Glutamatergic neuron (in vitro differentiated cells): ENCODE measurements at regions not wholly inside any gene's neighbourhood (a gene's known extent, or its start where the extent isn't known, plus 50 kb on each side); places are given as distances from the start of the nearest gene placed in this dataset.

Experiments used
- DNase-seq: peaks from one replicate; pipeline ENCODE4 v3.0.0; 2022
- H3K27ac Mint-ChIP-seq: one replicate; pipeline ENCODE4 v1.8.0; 2020; ENCODE audit warnings: mild to moderate bottlenecking, mixed read lengths, inconsistent platforms; ENCODE audit not compliant: unreplicated experiment
- H3K27me3 Mint-ChIP-seq: one replicate; pipeline ENCODE4 v1.8.0; 2020; ENCODE audit warnings: mild to moderate bottlenecking, moderate library complexity, mixed read lengths, inconsistent platforms; ENCODE audit not compliant: unreplicated experiment
- H3K36me3 Mint-ChIP-seq: one replicate; pipeline ENCODE4 v1.8.0; 2020; ENCODE audit warnings: mild to moderate bottlenecking, mixed read lengths, inconsistent platforms; ENCODE audit not compliant: unreplicated experiment
- H3K4me1 Mint-ChIP-seq: one replicate; pipeline ENCODE4 v1.8.0; 2020; ENCODE audit warnings: mild to moderate bottlenecking, low read depth, mixed read lengths, inconsistent platforms; ENCODE audit not compliant: unreplicated experiment
- H3K4me3 Mint-ChIP-seq: one replicate; pipeline ENCODE4 v1.8.0; 2020; ENCODE audit warnings: mild to moderate bottlenecking, mixed read lengths, inconsistent platforms; ENCODE audit not compliant: unreplicated experiment
- H3K9me3 Mint-ChIP-seq: one replicate; pipeline ENCODE4 v1.8.0; 2020; ENCODE audit warnings: mild to moderate bottlenecking, moderate library complexity, mixed read lengths, inconsistent platforms; ENCODE audit not compliant: unreplicated experiment
- CTCF ChIP-seq: fragments of 200-600 bp; sonication (generic); IDR thresholded peaks from one replicate; pipeline ENCODE4 v1.5.0; 2021; ENCODE audit not compliant: partially characterized antibody, unreplicated experiment

- Mint-ChIP-seq H3K36me3 (peaks cover 5% of the 10 kb centered on the region), H3K27ac (no peak overlapping the region), H3K27me3 (peaks cover 2% of the 10 kb centered on the region), H3K4me1 (peaks cover 3% of the 10 kb centered on the region), H3K9me3 (peaks cover 3% of the 10 kb centered on the region), H3K4me3 (no peak overlapping the region)
- TF ChIP-seq CTCF: no peak
- DNase-seq: no peak
Observed at GRCh38 chr4:144589512-144589911, 56.4 kb upstream of the HHIP start.

- TF ChIP-seq CTCF: no peak
- Mint-ChIP-seq H3K4me1 (peaks cover 3% of the 10 kb centered on the region), H3K36me3 (peaks cover 5% of the 10 kb centered on the region), H3K4me3 (no peak overlapping the region), H3K27me3 (peaks cover 2% of the 10 kb centered on the region), H3K27ac (no peak overlapping the region), H3K9me3 (peaks cover 3% of the 10 kb centered on the region)
- no peak for DNase-seq
Observed at GRCh38 chr4:144590020-144590419, 55.9 kb upstream of the HHIP start.

GRCh38 chr4:144591401-144591800 is 54.6 kb upstream of the HHIP start:
- peaks cover 5% of the 10 kb centered on the region for H3K36me3 Mint-ChIP-seq
- H3K27ac Mint-ChIP-seq: no peak overlapping the region
- peaks cover 2% of the 10 kb centered on the region for H3K27me3 Mint-ChIP-seq
- no peak overlapping the region for H3K4me3 Mint-ChIP-seq
- TF ChIP-seq CTCF: no peak
- DNase-seq: no peak
- peaks cover 3% of the 10 kb centered on the region for H3K9me3 Mint-ChIP-seq
- H3K4me1 Mint-ChIP-seq: peaks cover 3% of the 10 kb centered on the region

GRCh38 chr4:144592264-144592663 is 53.7 kb upstream of the HHIP start:
- Mint-ChIP-seq H3K4me3 (no peak overlapping the region), H3K9me3 (no peaks in the 10 kb centered on the region), H3K4me1 (no peaks in the 10 kb centered on the region), H3K27ac (no peak overlapping the region), H3K27me3 (peaks cover 2% of the 10 kb centered on the region), H3K36me3 (peaks cover 5% of the 10 kb centered on the region)
- TF ChIP-seq CTCF: no peak
- DNase-seq: no peak

GRCh38 chr4:144594471-144594986 is 51.4 kb upstream of the HHIP start:
- no peak for TF ChIP-seq CTCF
- DNase-seq: no peak
- H3K27me3 Mint-ChIP-seq: peaks cover 2% of the 10 kb centered on the region
- no peaks in the 10 kb centered on the region for H3K4me1 Mint-ChIP-seq
- no peak overlapping the region for H3K27ac Mint-ChIP-seq
- no peaks in the 10 kb centered on the region for H3K9me3 Mint-ChIP-seq
- no peaks in the 10 kb centered on the region for H3K36me3 Mint-ChIP-seq
- H3K4me3 Mint-ChIP-seq: no peak overlapping the region
